GM18505 (cell line): ENCODE measurements at regions not wholly inside any gene's neighbourhood (a gene's known extent, or its start where the extent isn't known, plus 50 kb on each side); places are given as distances from the start of the nearest gene placed in this dataset.
"Not testable (repeated sequence)": the region's sequence is repeated elsewhere in the genome, so short reads cannot be mapped to it uniquely, and the experiment has no call there.

Experiments
- ATAC-seq: cut with Tn5 transposase; IDR thresholded peaks from one replicate; pipeline ENCODE4 v1.9.1; 2021; ENCODE audit not compliant: unreplicated experiment
- POLR2A ChIP-seq: IDR thresholded peaks from 4 replicates; pipeline ENCODE4 v1.6.1; 2011; ENCODE audit warnings: borderline replicate concordance; ENCODE audit not compliant: insufficient read depth, insufficient read length; ENCODE audit errors: extremely low read depth

- ATAC-seq, result no peak
- TF ChIP-seq POLR2A, result no peak
Observed at GRCh38 chr4:164116286-164116685, 621.8 kb downstream of the TMA16 start.

- no peak for TF ChIP-seq POLR2A
- ATAC-seq, result no peak
Observed at GRCh38 chr4:164134388-164134787, 619.5 kb upstream of the SMIM31 start.

GRCh38 chr4:164136180-164136616 is 617.7 kb upstream of the SMIM31 start:
- ATAC-seq, result no peak
- TF ChIP-seq POLR2A, result no peak

DNA sequence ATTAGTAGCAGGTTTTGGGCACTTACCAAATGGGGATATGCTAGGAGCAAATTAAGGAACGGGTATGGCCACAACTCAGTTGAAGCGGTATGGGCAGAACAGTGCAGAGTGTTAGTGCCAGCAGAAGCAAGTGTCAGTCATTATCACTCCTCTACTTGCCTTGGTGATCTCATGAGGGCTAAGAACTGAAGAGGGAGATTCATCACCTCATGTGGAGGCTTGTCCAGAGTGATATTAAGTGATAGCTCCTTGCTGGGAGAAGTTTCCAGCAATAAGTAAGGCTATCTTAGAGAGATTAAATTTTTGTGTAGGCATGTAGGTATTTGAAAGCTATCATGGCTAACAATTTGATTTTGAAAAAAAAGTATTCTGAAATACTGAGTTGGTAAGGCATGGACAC is 615.4 kb upstream of the SMIM31 start:
- TF ChIP-seq POLR2A, result no peak
- no peak for ATAC-seq

GRCh38 chr4:164139291-164139690 is 614.6 kb upstream of the SMIM31 start:
- TF ChIP-seq POLR2A, result no peak
- ATAC-seq, result no peak

- not testable (repeated sequence) for ATAC-seq
Observed at GRCh38 chr4:164141755-164142375, 612.1 kb upstream of the SMIM31 start.

DNA sequence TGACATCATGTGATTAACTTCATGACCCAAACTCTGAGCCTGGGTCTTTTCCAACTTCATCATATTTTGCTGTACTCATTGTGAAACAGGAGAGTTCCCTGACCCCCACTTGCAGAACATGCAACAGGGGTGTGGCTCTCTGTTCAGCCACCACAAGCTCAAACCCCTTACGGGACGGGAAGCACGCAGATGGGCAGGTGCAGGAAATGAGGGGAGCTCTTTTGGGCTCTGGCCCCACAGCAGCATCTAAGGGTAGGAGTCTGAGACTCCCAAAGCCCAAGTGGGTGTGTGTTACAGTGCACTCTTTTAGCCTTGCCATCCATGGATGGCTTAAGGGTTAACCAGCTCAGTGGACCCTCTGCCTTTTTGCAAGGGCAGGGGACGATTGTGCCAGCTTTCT is 599.5 kb upstream of the SMIM31 start:
- no peak for TF ChIP-seq POLR2A
- ATAC-seq, result no peak

GRCh38 chr4:164169591-164169990 is 584.3 kb upstream of the SMIM31 start:
- ATAC-seq, result no peak
- TF ChIP-seq POLR2A, result no peak

- TF ChIP-seq POLR2A, result no peak
- no peak for ATAC-seq
Observed at GRCh38 chr4:164177153-164177552, 576.8 kb upstream of the SMIM31 start.

GRCh38 chr4:164177753-164178152 is 576.2 kb upstream of the SMIM31 start:
- no peak for TF ChIP-seq POLR2A
- ATAC-seq, result no peak

GRCh38 chr4:164188236-164188635 is 565.7 kb upstream of the SMIM31 start:
- no peak for TF ChIP-seq POLR2A
- ATAC-seq, result no peak

GRCh38 chr4:164192844-164193243 is 561.1 kb upstream of the SMIM31 start:
- no peak for ATAC-seq
- TF ChIP-seq POLR2A, result no peak

- no peak for ATAC-seq
- TF ChIP-seq POLR2A, result no peak
Observed at GRCh38 chr4:164193676-164194075, 560.3 kb upstream of the SMIM31 start.

- no peak for TF ChIP-seq POLR2A
- no peak for ATAC-seq
Observed at GRCh38 chr4:164197556-164197955, 556.4 kb upstream of the SMIM31 start.

DNA sequence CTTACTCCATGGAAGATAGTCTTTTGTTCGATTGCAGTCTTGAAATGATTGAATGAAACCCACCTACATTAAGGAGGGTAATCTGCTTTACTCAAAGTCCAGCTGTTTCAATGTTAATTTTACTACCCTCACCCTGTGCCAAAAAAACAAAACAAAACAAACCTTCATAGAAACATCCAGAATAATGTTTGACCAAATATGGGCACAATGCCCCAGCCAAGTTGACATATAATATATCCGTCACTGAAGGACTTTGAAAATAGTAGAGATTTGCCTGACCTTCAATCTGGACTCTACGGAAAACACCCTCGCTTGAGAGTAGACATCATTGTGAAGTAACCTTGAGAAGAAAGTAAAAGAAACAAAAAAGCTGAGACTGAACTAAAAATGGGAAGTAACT is 550.5 kb upstream of the SMIM31 start:
- TF ChIP-seq POLR2A, result no peak

More for the DNA sequence above, 550.5 kb upstream of the SMIM31 start:
- ATAC-seq, result no peak
